ENCODE measurements at regions not wholly inside any gene's neighbourhood (a gene's known extent, or its start where the extent isn't known, plus 50 kb on each side); places are given as distances from the start of the nearest gene placed in this dataset.

GRCh38 chr3:132262956-132263355 is 54.3 kb upstream of the ACP3 start:
- H3K9me3 ChIP-seq (replicated peaks): peaks cover 6% of the 10 kb centered on the region
- H3K27me3 ChIP-seq (ENCODE audit: low read depth): no peaks in the 10 kb centered on the region
- no peak overlapping the region for H3K27ac ChIP-seq (replicated peaks)
- no peak for DNase-seq
- no peak for TF ChIP-seq CTCF (IDR thresholded peaks at IDR 0.05; ENCODE audit: borderline replicate concordance)
- H3K4me3 ChIP-seq: no peak overlapping the region
- no peaks in the 10 kb centered on the region for H3K4me1 ChIP-seq
- intact Hi-C loops (cut with micrococcal nuclease): no loop called here
- H3K36me3 ChIP-seq: no peaks in the 10 kb centered on the region

- Histone ChIP-seq H3K36me3 (no peaks in the 10 kb centered on the region), H3K4me3 (no peak overlapping the region)
Observed at GRCh38 chr3:132265028-132265427, 52.2 kb upstream of the ACP3 start.

GRCh38 chr3:132265488-132265887 is 51.7 kb upstream of the ACP3 start:
- Histone ChIP-seq H3K4me1 (no peaks in the 10 kb centered on the region), H3K27ac (replicated peaks) (no peak overlapping the region), H3K4me3 (no peak overlapping the region), H3K9me3 (replicated peaks) (peaks cover 6% of the 10 kb centered on the region), H3K36me3 (no peaks in the 10 kb centered on the region), H3K27me3 (ENCODE audit: low read depth) (no peaks in the 10 kb centered on the region)
- no peak for TF ChIP-seq CTCF (IDR thresholded peaks at IDR 0.05; ENCODE audit: borderline replicate concordance)
- no peak for DNase-seq
- intact Hi-C loops (cut with micrococcal nuclease): no loop called here

More at GRCh38 chr3:132265028-132265427, 52.2 kb upstream of the ACP3 start:
- TF ChIP-seq CTCF (IDR thresholded peaks at IDR 0.05; ENCODE audit: borderline replicate concordance): no peak
- H3K27me3 ChIP-seq (ENCODE audit: low read depth): no peaks in the 10 kb centered on the region
- intact Hi-C loops (cut with micrococcal nuclease): no loop called here
- DNase-seq: no peak
- H3K4me1 ChIP-seq: no peaks in the 10 kb centered on the region
- H3K27ac ChIP-seq (replicated peaks): no peak overlapping the region
- H3K9me3 ChIP-seq (replicated peaks): peaks cover 6% of the 10 kb centered on the region

GRCh38 chr3:132267391-132267993 is 49.7 kb upstream of the ACP3 start:
- intact Hi-C loops (cut with micrococcal nuclease): no loop called here
- H3K4me3 ChIP-seq: no peak overlapping the region
- no peak for TF ChIP-seq CTCF (IDR thresholded peaks at IDR 0.05; ENCODE audit: borderline replicate concordance)
- H3K36me3 ChIP-seq: no peaks in the 10 kb centered on the region
- H3K27me3 ChIP-seq (ENCODE audit: low read depth): no peaks in the 10 kb centered on the region
- no peak for DNase-seq
- H3K27ac ChIP-seq (replicated peaks): no peak overlapping the region
- H3K9me3 ChIP-seq (replicated peaks): peaks cover 6% of the 10 kb centered on the region
- no peaks in the 10 kb centered on the region for H3K4me1 ChIP-seq

Data from left ventricle myocardium inferior (tissue), 1 donor.